Stimulated activated CD4-positive, alpha-beta T cell treated with anti-CD3 and anti-CD28 coated beads, Interleukin-4, amount 100 ng/mL, for 24 hours (primary cell): ENCODE measurements at regions not wholly inside any gene's neighbourhood (a gene's known extent, or its start where the extent isn't known, plus 50 kb on each side); places are given as distances from the start of the nearest gene placed in this dataset.

Experiments used
- DNase-seq: peaks from one replicate; pipeline ENCODE4 v3.0.0-alpha.2; 2020

- DNase-seq, result no peak
These were observed 535.8 kb downstream of the MIAT start for GRCh38 chr22:27193215-27193614.

GRCh38 chr22:27193636-27194035 is 536.2 kb downstream of the MIAT start:
- no peak for DNase-seq

- no peak for DNase-seq
These were observed 536.8 kb downstream of the MIAT start for GRCh38 chr22:27194096-27194748.

GRCh38 chr22:27195094-27195493 is 537.7 kb downstream of the MIAT start:
- DNase-seq, result no peak

- DNase-seq, result no peak
These were observed 538.1 kb downstream of the MIAT start for GRCh38 chr22:27195494-27195893.

GRCh38 chr22:27196606-27197005 is 539.2 kb downstream of the MIAT start:
- no peak for DNase-seq

- no peak for DNase-seq
These were observed 539.7 kb downstream of the MIAT start for GRCh38 chr22:27197052-27197451.

GRCh38 chr22:27197618-27198017 is 540.2 kb downstream of the MIAT start:
- no peak for DNase-seq

- no peak for DNase-seq
These were observed 541.2 kb downstream of the MIAT start for GRCh38 chr22:27198518-27199035.

GRCh38 chr22:27199354-27199753 is 542.0 kb downstream of the MIAT start:
- DNase-seq, result no peak

- DNase-seq, result no peak
These were observed 543.9 kb downstream of the MIAT start for GRCh38 chr22:27201276-27201675.

- DNase-seq, result no peak
These were observed 544.4 kb downstream of the MIAT start for GRCh38 chr22:27201741-27202140.

- DNase-seq, result no peak
These were observed 545.9 kb downstream of the MIAT start for GRCh38 chr22:27203276-27203660.

- DNase-seq, result no peak
These were observed 546.9 kb downstream of the MIAT start for GRCh38 chr22:27204280-27204679.

- no peak for DNase-seq
These were observed 547.4 kb downstream of the MIAT start for GRCh38 chr22:27204817-27205216.

GRCh38 chr22:27205492-27206373 is 548.3 kb downstream of the MIAT start:
- DNase-seq, result no peak

GRCh38 chr22:27206374-27207133 is 549.2 kb downstream of the MIAT start:
- no peak for DNase-seq

GRCh38 chr22:27207266-27207665 is 549.9 kb downstream of the MIAT start:
- DNase-seq, result no peak

GRCh38 chr22:27207907-27208306 is 550.5 kb downstream of the MIAT start:
- no peak for DNase-seq

GRCh38 chr22:27210111-27210730 is 552.8 kb downstream of the MIAT start:
- DNase-seq, result no peak

- no peak for DNase-seq
These were observed 554.7 kb downstream of the MIAT start for GRCh38 chr22:27212102-27212501.

GRCh38 chr22:27212617-27213177 is 555.3 kb downstream of the MIAT start:
- no peak for DNase-seq

- no peak for DNase-seq
These were observed 555.9 kb downstream of the MIAT start for GRCh38 chr22:27213294-27213693.
